ENCODE measurements at regions not wholly inside any gene's neighbourhood (a gene's known extent, or its start where the extent isn't known, plus 50 kb on each side); places are given as distances from the start of the nearest gene placed in this dataset.

DNA sequence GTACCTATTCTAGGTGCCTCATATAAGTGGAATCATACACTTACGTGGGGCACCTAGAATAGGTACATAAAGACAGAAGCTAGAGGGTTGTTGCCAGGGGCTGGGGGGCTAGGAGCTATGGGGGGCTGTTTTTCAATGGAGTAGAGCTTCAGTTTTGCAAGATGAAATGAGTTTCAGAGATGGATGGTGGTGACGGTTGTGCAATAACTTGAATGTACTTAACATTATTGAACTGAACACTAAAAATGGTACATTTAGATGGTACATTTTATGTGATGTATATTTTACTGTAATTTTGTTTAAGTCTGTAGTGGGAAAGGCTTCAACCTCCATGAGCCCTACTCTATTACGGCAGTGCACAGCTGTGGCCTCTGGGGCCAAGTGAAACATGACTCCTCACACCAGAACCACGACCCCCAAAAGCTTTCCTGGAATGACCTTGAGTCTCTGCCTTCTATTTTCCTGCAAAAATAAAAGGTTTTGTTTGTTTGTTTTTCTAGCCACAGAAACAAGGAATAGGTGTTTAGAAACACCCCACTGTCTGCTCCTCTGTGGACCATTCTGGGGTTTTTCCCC is 147.3 kb upstream of the PLXNA4 start:
- H3K4me3 ChIP-seq (ENCODE audit: low read length): no peak overlapping the region
- H3F3A ChIP-seq (ENCODE audit: insufficient read depth, low read length): no peaks in the 10 kb centered on the region
- H3K27me3 ChIP-seq (replicated peaks; ENCODE audit: insufficient read depth, low read length): no peaks in the 10 kb centered on the region
- H4K20me1 ChIP-seq (ENCODE audit: insufficient read depth, low read length): no peaks in the 10 kb centered on the region
- no peaks in the 10 kb centered on the region for H3K9me2 ChIP-seq (replicated peaks; ENCODE audit: insufficient read depth, low read length)
- no peak overlapping the region for H3K4me2 ChIP-seq (ENCODE audit: low read depth, low read length)
- H2AFZ ChIP-seq (ENCODE audit: low read length): no peak overlapping the region
- TF ChIP-seq EZH2phosphoT487 (IDR thresholded peaks at IDR 0.05; ENCODE audit: low read length) (no peak), EZH2 (optimal IDR thresholded peaks at IDR 0.05; ENCODE audit: low read depth, low read length) (no peak)
- TF ChIP-seq, protein P1, sequence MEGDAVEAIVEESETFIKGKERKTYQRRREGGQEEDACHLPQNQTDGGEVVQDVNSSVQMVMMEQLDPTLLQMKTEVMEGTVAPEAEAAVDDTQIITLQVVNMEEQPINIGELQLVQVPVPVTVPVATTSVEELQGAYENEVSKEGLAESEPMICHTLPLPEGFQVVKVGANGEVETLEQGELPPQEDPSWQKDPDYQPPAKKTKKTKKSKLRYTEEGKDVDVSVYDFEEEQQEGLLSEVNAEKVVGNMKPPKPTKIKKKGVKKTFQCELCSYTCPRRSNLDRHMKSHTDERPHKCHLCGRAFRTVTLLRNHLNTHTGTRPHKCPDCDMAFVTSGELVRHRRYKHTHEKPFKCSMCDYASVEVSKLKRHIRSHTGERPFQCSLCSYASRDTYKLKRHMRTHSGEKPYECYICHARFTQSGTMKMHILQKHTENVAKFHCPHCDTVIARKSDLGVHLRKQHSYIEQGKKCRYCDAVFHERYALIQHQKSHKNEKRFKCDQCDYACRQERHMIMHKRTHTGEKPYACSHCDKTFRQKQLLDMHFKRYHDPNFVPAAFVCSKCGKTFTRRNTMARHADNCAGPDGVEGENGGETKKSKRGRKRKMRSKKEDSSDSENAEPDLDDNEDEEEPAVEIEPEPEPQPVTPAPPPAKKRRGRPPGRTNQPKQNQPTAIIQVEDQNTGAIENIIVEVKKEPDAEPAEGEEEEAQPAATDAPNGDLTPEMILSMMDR (IDR thresholded peaks at IDR 0.05; ENCODE audit: low read length): no peak
- H3K9ac ChIP-seq (ENCODE audit: low read length): no peak overlapping the region
- H3K27ac ChIP-seq (ENCODE audit: low read length): no peak overlapping the region
- no peaks in the 10 kb centered on the region for H3K79me2 ChIP-seq (ENCODE audit: low read length)
- no peaks in the 10 kb centered on the region for H3K4me1 ChIP-seq (ENCODE audit: low read length)
- no peaks in the 10 kb centered on the region for H3K9me3 ChIP-seq (replicated peaks; ENCODE audit: insufficient read depth, low read length)
- no peak for DNase-seq
- no peaks in the 10 kb centered on the region for H3K36me3 ChIP-seq (replicated peaks; ENCODE audit: insufficient read depth, low read length)

DNA sequence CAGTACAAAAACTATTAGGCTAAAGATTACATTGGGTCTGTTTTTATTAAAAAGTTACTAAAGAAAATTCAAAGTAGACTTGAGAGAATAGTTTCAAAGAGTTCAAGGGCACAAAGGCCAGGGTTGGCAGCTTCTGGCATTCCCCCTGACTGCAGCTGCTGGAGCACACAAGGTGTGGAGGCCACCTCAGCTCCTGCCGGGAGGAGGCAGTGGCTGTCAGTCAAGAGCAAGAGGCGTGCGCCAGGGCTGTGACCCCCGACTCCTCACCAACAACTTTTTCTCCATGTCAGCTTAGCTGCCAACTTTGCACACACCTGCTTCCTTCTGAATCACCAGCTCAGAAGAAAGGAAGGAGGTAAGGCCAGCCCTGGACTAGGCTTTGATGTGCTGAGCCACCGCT is 144.6 kb upstream of the PLXNA4 start:
- Histone ChIP-seq H3K79me2 (ENCODE audit: low read length) (no peaks in the 10 kb centered on the region), H4K20me1 (ENCODE audit: insufficient read depth, low read length) (no peaks in the 10 kb centered on the region), H3K9ac (ENCODE audit: low read length) (no peak overlapping the region), H3K4me2 (ENCODE audit: low read depth, low read length) (no peak overlapping the region), H3K36me3 (replicated peaks; ENCODE audit: insufficient read depth, low read length) (no peaks in the 10 kb centered on the region), H3K9me3 (replicated peaks; ENCODE audit: insufficient read depth, low read length) (no peaks in the 10 kb centered on the region), H2AFZ (ENCODE audit: low read length) (no peak overlapping the region), H3K27ac (ENCODE audit: low read length) (no peak overlapping the region), H3K4me3 (ENCODE audit: low read length) (no peak overlapping the region), H3K9me2 (replicated peaks; ENCODE audit: insufficient read depth, low read length) (no peaks in the 10 kb centered on the region), H3K4me1 (ENCODE audit: low read length) (no peaks in the 10 kb centered on the region), H3K27me3 (replicated peaks; ENCODE audit: insufficient read depth, low read length) (no peaks in the 10 kb centered on the region), H3F3A (ENCODE audit: insufficient read depth, low read length) (no peaks in the 10 kb centered on the region)
- no peak for DNase-seq
- TF ChIP-seq, protein P1 (IDR thresholded peaks at IDR 0.05; ENCODE audit: low read length): no peak
- TF ChIP-seq EZH2 (optimal IDR thresholded peaks at IDR 0.05; ENCODE audit: low read depth, low read length) (no peak), EZH2phosphoT487 (IDR thresholded peaks at IDR 0.05; ENCODE audit: low read length) (no peak)

DNA sequence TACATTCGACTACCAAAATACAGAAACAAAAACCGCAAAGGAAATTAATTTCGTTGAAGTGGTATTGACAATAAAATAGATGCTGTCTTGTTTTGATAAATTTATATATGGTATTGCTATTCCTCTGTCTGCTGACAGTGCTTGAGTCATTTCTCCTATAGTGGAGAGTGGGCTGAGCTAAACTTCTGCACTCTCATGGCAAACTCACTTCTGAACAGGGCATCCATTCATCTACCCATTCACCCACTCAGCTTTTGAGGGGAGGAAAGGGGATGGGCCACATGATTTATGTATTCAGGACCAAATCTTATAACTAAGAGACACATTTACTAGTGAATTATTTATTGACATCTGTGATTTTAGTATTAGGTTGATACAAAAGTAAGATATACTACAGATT is 137.6 kb upstream of the PLXNA4 start:
- no peak overlapping the region for H3K9ac ChIP-seq (ENCODE audit: low read length)
- H3K79me2 ChIP-seq (ENCODE audit: low read length): no peaks in the 10 kb centered on the region
- no peak overlapping the region for H3K27ac ChIP-seq (ENCODE audit: low read length)
- no peak overlapping the region for H3K4me3 ChIP-seq (ENCODE audit: low read length)
- H3K9me3 ChIP-seq (replicated peaks; ENCODE audit: insufficient read depth, low read length): no peaks in the 10 kb centered on the region
- H3K9me2 ChIP-seq (replicated peaks; ENCODE audit: insufficient read depth, low read length): no peaks in the 10 kb centered on the region
- H3K4me2 ChIP-seq (ENCODE audit: low read depth, low read length): no peak overlapping the region
- TF ChIP-seq EZH2phosphoT487 (IDR thresholded peaks at IDR 0.05; ENCODE audit: low read length): no peak
- TF ChIP-seq EZH2 (optimal IDR thresholded peaks at IDR 0.05; ENCODE audit: low read depth, low read length): no peak
- TF ChIP-seq, protein P1 (IDR thresholded peaks at IDR 0.05; ENCODE audit: low read length): no peak
- DNase-seq: no peak
- H3K36me3 ChIP-seq (replicated peaks; ENCODE audit: insufficient read depth, low read length): no peaks in the 10 kb centered on the region
- H4K20me1 ChIP-seq (ENCODE audit: insufficient read depth, low read length): no peaks in the 10 kb centered on the region
- H3K4me1 ChIP-seq (ENCODE audit: low read length): no peaks in the 10 kb centered on the region
- H3F3A ChIP-seq (ENCODE audit: insufficient read depth, low read length): no peaks in the 10 kb centered on the region
- H3K27me3 ChIP-seq (replicated peaks; ENCODE audit: insufficient read depth, low read length): no peaks in the 10 kb centered on the region
- H2AFZ ChIP-seq (ENCODE audit: low read length): no peak overlapping the region

Data from MM.1S (cell line).